HT-29 (cell line): ENCODE measurements at regions not wholly inside any gene's neighbourhood (a gene's known extent, or its start where the extent isn't known, plus 50 kb on each side); places are given as distances from the start of the nearest gene placed in this dataset.
"Not testable (repeated sequence)": the region's sequence is repeated elsewhere in the genome, so short reads cannot be mapped to it uniquely, and the experiment has no call there.

Source experiments
- DNase-seq: peaks from one replicate; pipeline ENCODE4 v3.0.0-alpha.2; 2015; ENCODE audit warnings: low spot score

DNA sequence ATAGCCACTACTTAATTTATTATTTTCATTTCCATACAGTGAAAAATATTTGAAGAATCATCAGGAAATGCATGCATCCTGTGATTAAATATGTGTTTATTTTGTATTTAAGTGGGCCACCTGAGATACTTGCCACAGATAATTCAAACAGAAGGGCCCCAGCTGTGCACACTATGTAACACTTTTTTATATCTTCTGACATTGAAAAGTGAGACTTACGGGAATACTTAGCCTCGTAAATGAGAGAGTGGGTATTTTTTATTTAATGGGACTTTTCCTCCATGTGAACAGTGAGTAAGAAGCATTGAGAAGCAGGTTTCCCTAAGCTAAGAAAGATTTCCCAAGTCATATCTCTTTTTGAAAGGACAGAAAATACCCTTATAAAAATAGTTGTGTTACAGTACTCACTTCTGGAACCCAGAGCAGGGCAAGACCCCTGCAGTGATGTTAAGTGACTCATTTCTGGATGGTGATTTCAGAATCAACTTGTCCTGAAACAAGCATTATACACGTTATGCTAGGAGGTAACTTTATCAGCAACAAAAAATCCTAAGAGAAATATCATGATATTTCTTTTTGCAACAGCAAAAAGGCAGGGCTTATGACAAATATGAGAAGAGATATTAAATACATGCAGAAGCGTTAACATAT is 478.1 kb upstream of the CHORDC1 start:
- no peak for DNase-seq

DNA sequence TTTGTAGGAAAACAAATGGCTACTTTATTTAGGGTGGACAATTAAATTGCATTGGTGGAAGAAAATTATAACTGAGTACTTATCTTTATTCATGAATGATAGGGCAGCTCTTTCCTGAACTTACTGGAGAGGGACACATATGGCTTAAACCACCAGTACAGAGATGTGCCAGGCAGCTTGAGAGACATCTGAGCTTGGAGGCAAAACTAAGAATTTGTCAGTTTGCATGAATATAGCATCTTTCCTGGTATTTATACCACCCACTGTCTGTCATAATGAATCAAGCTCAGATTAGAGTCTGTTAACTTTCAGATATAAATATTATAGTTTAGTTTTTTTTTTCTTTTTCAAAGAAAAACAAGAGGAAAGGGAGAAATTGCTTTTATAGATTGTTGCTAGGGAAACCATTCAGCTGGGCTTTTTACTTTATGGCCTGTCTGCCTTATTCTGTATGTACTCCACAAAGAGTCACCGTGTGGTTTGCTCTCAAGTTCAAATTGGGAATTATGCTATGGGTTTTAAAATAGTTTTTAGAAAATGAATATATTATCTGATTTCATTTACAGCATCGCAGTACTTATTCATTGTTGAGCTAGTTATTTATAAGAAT is 477.0 kb upstream of the CHORDC1 start:
- DNase-seq, result no peak

DNA sequence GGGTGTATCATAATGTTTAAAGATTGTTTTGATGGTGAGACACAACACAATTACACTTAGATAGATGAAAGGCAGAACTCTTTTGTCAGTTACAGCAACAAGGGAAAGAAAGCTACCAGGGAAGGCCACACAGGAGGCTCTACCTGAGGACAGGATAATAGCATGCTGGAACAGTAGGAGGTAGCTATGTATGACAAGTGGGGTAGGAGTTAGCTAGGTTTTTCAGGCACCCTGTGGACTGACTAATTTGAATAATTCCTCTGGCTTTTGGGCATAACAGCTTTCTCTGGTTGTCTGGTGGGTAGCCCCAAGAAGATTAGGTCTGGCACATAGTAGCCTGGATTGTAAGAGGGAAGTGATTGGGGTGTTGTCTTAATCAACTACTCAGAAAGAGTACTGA is 475.4 kb upstream of the CHORDC1 start:
- no peak for DNase-seq

DNA sequence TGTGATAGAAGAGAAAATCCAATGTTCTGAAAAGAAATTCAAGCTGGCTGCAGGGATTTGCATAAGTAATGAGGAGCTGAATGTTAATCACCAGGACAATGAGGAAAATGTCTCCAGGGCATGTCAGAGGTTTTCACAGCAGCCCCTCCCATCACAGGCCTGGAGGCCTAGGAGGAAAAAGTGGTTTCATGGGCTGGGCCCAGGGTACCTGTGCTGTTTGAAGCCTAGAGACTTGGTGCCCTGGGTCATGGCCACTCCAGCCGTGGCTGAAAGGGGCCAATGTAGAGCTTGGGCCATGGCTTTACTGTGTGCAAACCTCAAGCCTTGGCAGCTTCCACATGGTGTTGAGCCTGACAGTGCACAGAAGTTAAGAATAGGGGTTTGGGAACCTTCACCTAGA is 452.6 kb upstream of the CHORDC1 start:
- not testable (repeated sequence) for DNase-seq

DNA sequence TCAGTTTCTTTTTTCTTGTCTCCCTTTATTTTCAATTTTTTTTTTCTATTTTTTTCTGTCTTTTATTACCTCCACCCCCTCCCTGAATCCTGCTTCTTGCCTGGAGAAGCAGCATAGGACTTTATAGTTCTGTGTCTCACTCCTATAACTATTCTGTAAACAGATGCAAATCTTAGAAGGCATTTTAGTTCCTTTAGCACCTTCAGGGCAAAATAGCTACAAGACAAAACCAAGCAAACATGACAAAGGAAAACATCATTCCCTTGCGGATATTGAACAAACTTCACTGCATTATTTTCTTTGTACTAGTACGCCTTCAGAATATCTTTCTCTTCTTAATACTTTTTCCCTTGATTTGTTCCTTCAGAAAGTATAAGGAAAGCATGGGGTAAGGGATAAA is 446.2 kb upstream of the CHORDC1 start:
- DNase-seq, result no peak

DNA sequence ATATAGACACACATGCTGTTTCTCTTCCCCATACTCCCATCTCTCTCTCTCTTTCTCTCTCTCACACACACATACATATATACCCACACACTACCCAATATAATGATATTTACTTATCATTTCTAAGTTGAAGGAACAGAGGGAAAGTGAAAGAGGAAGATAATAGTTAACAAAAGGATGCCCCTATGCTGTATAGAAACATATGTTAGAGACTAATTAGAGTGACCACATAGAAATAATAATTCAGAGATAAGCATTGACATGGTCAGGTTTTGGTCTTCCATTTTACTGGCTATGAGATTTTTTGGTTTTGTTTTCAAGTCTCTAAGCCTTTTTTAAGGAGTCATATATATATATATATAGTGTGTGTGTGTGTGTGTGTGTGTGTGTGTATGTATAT is 445.7 kb upstream of the CHORDC1 start:
- no peak for DNase-seq

DNA sequence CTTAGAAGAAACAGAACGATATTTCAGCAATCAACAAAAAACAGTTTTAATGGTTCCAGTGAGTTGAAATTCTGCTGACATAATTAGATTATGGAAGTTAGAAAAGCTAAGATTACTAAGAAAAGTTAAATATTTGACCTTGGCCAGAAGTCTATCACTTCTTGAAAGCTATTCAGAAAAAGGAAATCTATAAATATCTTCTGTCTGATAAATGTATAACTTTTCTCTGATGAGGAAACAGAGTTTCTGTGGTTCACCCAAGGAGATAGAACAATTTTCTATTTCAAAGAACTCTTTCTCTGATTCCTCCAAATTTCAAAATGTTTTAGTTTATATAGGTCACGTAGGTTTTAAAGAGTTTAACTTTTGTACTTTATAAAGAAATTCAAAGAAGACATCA is 438.4 kb upstream of the CHORDC1 start:
- DNase-seq, result no peak

DNA sequence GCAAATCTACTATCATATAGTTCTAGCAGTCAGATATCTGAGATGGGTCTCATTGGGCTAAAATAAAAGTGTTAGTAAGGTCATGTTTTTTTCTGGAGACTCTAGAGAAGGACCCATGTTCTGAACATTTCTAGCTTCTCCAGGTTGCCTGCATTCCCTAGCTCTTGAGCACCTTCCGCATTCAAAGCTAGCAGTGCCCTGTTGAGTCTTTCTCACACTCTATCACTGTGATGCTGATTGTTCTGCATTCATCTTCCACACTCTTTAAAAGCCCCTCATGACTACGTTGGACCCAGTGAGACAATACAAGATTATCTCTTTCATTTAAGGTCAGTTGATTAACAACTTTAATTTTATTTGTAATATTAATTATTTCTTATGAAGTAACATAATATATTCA is 433.3 kb upstream of the CHORDC1 start:
- DNase-seq, result no peak

DNA sequence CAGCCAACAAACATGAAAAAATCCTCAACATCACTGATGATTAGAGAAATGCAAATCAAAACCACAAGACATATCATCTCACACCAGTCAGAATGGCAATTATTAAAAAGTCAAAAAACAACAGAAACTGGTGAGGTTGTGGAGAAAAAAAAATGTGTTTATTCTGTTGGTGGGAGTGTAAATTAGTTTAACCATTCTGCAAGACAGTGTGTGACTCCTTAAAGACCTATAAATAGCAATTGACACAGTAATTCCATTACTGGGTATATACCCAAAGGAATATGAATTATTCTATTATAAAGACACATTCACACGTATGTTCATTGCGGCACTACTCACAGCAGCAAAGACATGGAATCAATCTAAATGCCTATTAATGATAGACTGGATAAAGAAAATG is 427.3 kb upstream of the CHORDC1 start:
- DNase-seq, result no peak

DNA sequence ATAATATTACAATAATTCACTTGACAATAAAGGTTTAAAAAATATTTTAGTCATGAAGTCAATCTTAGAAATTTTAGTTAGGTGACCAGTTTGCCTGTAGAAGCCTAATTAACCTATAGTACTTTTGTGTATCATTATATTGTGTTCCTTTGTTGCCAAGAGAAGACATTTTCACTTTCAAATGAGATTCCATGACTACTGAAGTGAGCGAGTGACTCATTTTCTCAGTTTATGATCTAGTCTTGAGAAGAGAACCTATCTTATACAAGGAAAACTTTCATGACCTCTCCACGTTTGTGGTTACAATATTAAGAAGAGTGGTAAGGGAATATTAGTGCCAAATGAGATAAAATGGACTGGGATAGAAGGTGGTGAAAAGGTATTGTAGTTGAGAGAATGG is 423.9 kb upstream of the CHORDC1 start:
- no peak for DNase-seq

DNA sequence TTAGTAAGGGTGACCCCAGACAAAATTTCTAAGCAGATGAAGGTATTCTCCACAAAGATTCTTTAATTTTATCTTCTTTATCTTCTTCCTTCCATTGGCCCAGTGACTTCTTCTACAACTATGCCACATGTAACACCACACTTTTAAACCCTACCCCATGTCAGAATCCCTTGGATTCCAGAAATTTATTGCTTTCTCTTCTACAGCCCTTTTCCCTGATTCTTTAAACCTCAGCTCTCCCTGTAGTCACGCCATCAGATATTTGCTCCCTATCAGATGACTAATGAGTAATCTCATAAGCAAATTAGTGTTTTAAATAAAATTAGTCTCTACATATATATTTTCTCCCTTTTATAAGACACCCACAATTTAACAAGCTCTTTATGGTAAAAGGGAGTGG is 423.4 kb upstream of the CHORDC1 start:
- no peak for DNase-seq

DNA sequence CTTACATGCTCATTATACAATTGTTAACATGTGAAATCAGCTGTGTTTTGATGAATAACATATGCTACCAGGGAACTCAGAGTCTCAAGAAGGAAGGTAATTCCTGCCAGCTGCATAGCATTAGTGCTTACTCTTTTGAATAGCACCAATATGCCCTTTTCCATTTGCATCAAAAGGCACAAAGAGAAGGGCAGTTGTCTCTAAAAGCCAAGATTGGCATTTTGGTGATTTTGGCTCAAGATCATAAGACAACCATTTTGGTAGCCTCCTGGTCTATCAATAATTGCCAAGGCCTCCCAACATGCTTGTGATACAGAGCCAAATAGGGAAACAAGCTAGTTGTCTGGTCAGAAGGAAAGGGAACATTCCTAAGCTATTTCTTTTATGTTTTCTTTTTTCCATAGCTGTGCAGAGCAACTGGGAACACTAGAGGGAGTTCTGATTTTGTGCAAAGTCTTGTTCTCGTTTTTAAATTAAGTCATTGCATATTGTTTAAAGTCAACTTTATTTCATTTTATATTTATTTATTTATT is 416.7 kb upstream of the CHORDC1 start:
- DNase-seq, result no peak

DNA sequence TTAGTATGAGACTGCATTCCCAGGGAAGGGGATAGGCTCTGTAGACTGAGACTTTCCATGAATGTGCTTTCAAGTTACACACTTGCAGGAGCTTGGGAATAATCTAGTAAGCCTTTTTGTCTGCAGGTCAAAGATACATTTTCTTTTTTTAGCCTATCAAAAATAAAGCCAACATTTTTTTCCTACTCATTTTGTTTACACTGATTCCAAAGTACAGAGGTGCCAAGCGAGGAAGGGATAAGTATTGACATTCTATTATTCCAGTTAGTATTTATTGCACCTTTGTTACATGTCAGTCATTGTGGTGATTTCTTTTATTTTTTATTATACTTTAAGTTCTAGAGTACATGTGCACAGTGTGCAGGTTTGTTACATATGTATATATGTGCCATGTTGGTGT is 413.0 kb upstream of the CHORDC1 start:
- no peak for DNase-seq

DNA sequence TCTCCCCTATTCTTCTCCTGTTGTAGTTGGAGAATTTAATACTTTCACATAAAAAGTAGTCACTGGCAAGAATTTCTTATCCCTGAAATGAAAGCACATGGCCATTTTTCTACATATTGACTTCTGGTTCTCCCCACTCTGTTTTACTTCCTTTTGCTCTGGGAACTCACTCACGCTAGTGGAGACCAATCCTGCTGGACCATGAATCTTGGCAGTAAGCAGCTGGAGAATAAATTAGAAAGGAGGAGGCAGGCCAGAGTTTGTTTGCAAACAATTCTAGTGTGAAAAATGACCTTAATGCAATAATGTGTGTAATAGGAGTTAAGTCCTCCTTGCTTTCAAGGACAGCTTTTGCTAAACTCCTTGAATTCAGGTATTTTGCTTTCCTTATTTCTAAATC is 412.3 kb upstream of the CHORDC1 start:
- no peak for DNase-seq

DNA sequence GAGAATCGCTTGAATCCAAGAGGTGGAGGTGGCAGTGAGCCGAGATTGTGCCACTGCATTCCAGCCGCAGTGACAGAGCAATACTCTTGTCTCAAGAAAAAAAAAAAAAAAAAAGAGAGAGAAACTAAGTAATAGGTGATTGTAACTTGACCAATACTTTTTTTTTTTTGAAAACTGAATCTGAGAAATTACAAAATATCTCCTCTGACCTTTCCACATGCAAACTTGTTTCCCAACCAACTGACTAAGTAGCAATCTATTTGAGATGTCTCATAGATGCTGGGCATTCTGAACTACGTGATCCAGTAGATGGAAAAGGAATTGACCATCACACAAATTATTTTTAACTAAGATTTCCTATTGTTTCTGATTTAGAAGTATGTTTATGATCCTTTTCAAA is 407.3 kb upstream of the CHORDC1 start:
- DNase-seq, result no peak

DNA sequence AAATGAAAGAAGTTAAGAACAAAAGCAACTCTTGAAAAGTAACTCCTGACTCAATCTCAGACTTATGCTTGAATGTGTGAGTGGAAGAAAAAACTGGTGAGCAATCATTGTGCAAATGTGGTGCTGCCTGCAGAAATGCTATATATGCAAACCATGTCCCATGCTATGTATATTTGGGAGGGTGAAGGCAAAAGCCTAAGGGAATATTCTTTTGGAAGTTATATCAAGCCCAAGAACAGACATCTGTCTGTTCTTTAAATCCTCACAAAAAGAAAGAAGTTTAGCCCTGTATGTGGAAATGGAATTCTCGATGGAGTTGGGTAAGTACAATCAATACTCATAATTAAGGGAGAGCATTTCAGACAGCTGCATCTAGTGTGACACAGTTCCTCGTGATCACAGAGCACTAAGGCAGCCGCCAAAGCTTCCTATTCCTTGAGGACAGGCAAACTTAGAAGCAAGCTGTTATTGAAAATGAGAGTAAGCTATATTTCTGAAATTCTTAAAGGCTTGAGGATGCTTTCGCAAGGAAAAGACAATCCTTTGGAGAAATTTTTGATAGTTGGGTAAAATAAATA is 406.5 kb upstream of the CHORDC1 start:
- DNase-seq, result no peak

DNA sequence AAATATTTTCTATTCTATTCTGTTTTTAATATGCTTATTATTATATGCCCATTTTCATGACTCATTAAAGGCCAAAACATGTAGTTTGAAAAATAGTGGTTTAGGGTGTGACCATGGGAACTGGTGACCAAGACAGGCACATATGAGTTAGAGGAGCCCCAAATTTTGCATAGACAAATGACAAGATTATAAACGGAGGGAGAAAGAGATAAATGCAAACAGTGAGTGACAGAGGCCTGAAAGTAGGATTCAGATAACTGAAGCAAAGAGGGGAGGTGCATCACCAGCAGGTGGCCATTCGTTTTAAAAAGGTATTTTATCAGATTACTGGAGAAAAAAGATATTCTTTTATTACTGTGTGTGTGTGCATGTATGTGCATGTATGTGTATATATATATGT is 391.5 kb upstream of the CHORDC1 start:
- no peak for DNase-seq

DNA sequence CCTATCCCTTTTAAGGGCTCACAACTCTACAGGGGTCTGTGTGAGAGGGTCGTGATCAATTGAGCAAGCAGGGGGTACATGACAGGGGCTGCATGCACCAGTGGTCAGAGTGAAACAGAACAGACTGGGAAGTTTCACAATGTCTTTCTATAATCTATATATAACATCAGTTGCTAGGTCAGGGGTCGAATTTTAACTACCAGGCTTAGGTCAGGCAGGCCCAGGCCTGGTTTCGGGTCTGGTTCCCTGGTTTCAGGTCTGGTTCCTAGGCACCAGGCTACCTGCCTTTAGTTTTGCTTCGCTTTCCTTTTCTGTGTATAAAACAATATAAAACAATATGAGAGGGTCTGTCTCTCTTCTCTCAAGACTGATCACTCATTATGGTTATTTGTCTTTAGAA is 390.2 kb upstream of the CHORDC1 start:
- DNase-seq, result not testable (repeated sequence)

DNA sequence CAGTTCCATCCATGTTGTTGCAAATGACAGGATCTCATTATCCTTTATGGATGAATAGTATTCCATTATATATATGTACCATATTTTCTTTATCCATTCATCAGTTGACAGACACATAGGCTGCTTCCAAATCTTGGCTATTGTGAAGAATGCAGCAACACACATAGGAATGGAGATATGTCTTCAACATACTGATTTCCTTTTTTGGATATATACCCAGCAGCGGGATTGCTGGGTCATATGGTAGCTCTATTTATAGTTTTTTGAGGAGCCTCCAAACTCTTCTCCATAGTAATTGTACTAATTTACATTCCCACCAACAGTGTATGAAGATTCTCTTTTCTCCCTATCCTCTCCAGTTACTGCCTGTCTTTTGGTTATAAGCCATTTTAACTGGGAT is 383.9 kb upstream of the CHORDC1 start:
- DNase-seq, result no peak

DNA sequence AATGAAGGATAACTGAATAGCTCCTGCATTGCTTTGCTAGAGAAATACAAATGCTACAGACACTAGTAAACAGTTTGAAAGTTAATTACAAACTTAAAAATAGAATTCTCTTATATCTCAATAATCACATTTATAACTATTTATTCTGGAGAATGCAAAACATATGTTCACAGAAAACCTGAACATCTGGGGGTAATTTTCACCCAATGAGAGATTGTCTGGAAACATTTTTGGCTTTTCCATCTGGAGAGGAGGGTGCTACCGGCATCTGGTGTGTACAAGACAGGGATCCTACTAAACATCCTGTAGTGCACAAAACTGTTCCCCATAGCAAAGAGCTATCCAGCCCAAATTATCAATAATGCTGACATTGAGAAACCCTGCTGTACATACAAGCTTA is 378.4 kb upstream of the CHORDC1 start:
- DNase-seq, result no peak

DNA sequence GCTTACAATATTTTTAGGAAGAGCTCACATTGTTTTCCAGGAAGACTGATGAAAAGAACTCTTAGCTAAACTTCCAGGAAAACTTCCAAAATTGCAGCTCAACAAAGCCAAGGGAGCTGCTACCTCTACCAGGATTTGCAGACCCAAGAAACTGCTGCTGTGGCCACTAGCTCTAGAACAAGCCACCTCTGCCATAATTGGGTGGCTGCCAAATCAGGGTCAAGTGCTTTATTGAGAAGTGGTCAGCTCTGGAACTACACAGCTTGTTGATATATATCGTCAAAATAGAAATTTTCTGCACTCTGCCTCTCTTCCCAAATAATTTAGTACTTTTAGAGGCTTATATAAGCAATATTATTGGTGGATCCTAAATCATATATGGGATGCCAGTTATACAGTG is 371.8 kb upstream of the CHORDC1 start:
- peak; percentile 42 for DNase-seq

DNA sequence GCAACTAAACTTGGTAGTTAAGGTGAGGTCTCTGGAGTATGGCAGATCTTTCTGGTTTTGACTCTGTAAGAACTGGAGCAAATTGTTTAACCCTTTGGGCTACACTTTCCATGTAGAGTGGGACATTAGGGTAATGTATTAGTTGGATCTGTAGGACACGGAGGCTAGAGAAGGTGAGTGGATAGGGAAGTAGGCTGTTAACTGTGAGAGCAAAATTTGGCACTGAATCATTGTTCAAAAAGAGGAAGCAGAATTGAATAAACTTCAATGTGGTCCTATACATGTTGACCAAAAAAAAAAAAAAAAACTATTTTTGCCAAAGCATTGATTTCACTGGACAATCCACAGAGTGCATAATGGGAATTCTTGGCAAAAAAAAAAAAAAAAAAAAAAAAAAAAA is 370.2 kb upstream of the CHORDC1 start:
- DNase-seq, result no peak

DNA sequence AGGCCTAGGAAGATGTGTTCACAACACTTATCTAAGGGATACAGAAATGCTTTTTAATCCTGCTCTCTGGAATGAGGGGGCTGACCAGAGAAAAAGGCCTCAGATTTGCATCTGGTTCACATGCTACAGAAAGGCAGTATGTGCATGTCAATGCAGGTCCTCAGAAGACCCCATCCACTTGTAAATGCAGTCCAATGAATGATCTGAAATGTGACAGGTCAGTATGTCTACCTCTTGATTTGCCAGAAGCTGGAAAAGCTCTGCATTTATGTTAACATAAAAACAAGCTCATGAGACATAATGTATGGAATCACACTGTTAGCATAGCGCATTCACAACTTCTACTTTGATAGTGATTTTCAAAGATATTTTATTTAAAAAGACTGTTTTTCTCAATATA is 367.4 kb upstream of the CHORDC1 start:
- DNase-seq, result no peak
